ENCODE measurements at regions not wholly inside any gene's neighbourhood (a gene's known extent, or its start where the extent isn't known, plus 50 kb on each side); places are given as distances from the start of the nearest gene placed in this dataset.

GRCh38 chr2:120575966-120576365, 159.7 kb upstream of the GLI2 start:
- Mint-ChIP-seq H3K27ac (no peak overlapping the region), H3K4me1 (ENCODE audit: low read depth) (no peaks in the 10 kb centered on the region), H3K4me3 (no peak overlapping the region), H3K27me3 (peaks cover 46% of the 10 kb centered on the region), H3K36me3 (ENCODE audit: low read depth) (no peaks in the 10 kb centered on the region), H3K9me3 (no peaks in the 10 kb centered on the region)
- peaks cover 0 to 4% of the 10 kb centered on the region in 2 experiments for H3K27me3 ChIP-seq (ENCODE audit: control insufficient read depth in 1 of 2, insufficient read depth in 2 of 2, low read length in 2 of 2)
- intact Hi-C loops (cut with DNase I, micrococcal nuclease) = no loop called here
- no peaks in the 10 kb centered on the region for H3K36me3 ChIP-seq (ENCODE audit: insufficient read depth, low read length)
- no peaks in the 10 kb centered on the region for H3K4me1 ChIP-seq (ENCODE audit: insufficient read depth, low read length)
- ATAC-seq (ENCODE audit: poor library complexity) = no peak
- H3K27ac ChIP-seq (ENCODE audit: low read depth in 1 of 2, low read length in 2 of 2) = no peak overlapping the region
- no peak overlapping the region for H3K4me3 ChIP-seq (ENCODE audit: low read length)
- peaks cover 0 to 4% of the 10 kb centered on the region in 2 experiments for H3K9me3 ChIP-seq (ENCODE audit: control insufficient read depth in 1 of 2, insufficient read depth in 1 of 2, low read length in 2 of 2)
- DNase-seq = no peak
- ChIA-PET POLR2A (no interaction called here), CTCF (no interaction called here)
- TF ChIP-seq, protein P1, sequence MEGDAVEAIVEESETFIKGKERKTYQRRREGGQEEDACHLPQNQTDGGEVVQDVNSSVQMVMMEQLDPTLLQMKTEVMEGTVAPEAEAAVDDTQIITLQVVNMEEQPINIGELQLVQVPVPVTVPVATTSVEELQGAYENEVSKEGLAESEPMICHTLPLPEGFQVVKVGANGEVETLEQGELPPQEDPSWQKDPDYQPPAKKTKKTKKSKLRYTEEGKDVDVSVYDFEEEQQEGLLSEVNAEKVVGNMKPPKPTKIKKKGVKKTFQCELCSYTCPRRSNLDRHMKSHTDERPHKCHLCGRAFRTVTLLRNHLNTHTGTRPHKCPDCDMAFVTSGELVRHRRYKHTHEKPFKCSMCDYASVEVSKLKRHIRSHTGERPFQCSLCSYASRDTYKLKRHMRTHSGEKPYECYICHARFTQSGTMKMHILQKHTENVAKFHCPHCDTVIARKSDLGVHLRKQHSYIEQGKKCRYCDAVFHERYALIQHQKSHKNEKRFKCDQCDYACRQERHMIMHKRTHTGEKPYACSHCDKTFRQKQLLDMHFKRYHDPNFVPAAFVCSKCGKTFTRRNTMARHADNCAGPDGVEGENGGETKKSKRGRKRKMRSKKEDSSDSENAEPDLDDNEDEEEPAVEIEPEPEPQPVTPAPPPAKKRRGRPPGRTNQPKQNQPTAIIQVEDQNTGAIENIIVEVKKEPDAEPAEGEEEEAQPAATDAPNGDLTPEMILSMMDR (IDR thresholded peaks at IDR 0.05) = no peak

DNA sequence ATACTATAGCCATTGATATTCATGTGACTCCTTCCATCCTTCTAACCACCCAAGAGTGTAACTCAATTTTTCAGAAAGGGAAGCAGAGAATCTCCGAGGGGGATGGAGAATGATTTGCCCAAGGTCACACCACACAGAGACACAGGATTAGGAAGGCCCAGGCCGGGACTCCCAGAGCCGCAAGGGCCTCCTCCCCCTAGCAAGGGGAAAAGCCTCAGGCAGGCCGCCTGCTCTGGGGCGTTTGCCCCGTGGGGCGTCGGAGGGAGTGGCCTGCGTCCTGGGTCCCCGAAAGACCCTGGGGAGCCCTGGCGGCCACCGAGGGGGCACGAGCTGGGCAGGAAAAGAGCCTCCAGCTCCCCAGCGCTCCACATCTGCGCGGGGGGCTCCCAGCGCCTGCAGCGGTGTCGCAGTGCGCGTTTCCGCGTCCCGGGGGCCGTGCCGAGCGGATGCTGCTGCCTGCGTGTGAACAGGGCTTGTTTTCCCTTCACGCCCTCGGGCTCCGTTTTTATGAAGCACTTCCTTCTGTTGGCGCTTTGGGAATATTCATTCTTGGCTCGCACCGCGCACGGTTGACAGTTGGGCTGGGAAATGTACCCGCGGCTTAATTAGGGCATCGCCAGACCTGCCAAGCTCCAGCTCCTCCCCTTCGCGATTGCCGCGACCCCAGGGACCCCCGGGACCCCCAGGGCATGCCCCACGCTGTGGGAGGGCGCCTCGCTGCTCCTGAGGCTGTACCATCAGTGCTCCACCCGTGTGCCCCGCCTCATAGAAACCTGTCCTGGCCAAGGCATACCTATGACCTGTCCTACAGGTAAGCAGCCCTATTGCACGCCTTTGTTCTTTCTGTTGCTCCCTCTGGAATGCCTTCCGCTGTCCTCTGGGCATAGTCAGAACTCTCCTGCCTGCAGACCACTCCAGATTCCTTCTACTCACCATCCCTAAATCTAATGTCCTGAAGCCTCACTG, 158.9 kb upstream of the GLI2 start:
- peaks cover 54% of the 10 kb centered on the region for H3K27me3 Mint-ChIP-seq

GRCh38 chr2:120577721-120578295, 157.9 kb upstream of the GLI2 start:
- Histone ChIP-seq H3K36me3 (ENCODE audit: insufficient read depth, low read length) (no peaks in the 10 kb centered on the region), H3K4me1 (ENCODE audit: insufficient read depth, low read length) (no peaks in the 10 kb centered on the region), H3K9me3 (ENCODE audit: control insufficient read depth in 1 of 2, insufficient read depth in 1 of 2, low read length in 2 of 2) (peaks cover 0 to 4% of the 10 kb centered on the region in 2 experiments), H3K4me3 (ENCODE audit: low read length) (no peak overlapping the region), H3K27me3 (ENCODE audit: control insufficient read depth in 1 of 2, insufficient read depth in 2 of 2, low read length in 2 of 2) (peaks cover 0 to 4% of the 10 kb centered on the region in 2 experiments), H3K27ac (ENCODE audit: low read depth in 1 of 2, low read length in 2 of 2) (no peak overlapping the region)
- H3K4me1 Mint-ChIP-seq (ENCODE audit: low read depth) = no peaks in the 10 kb centered on the region
- no peak overlapping the region for H3K4me3 Mint-ChIP-seq
- H3K9me3 Mint-ChIP-seq = no peaks in the 10 kb centered on the region
- TF ChIP-seq, protein P1 (IDR thresholded peaks at IDR 0.05) = no peak
- POLR2A ChIA-PET = interaction anchor here (0.6 kb wide), 1 partner anchor 22 kb away, joined by 3 read pairs; no protein-coding TSS in a partner anchor
- intact Hi-C loops (cut with DNase I, micrococcal nuclease) = no loop called here
- CTCF ChIA-PET = no interaction called here
- no peak overlapping the region for H3K27ac Mint-ChIP-seq
- no peak for DNase-seq
- ATAC-seq (ENCODE audit: poor library complexity) = no peak
- peaks cover 61% of the 10 kb centered on the region for H3K27me3 Mint-ChIP-seq
- H3K36me3 Mint-ChIP-seq (ENCODE audit: low read depth) = no peaks in the 10 kb centered on the region

More for the DNA sequence above, 158.9 kb upstream of the GLI2 start:
- H3K9me3 ChIP-seq (ENCODE audit: control insufficient read depth in 1 of 2, insufficient read depth in 1 of 2, low read length in 2 of 2) = peaks cover 0 to 4% of the 10 kb centered on the region in 2 experiments
- TF ChIP-seq, protein P1 (IDR thresholded peaks at IDR 0.05) = no peak
- DNase-seq (no peak), ATAC-seq (ENCODE audit: poor library complexity) (no peak)
- Mint-ChIP-seq H3K9me3 (no peaks in the 10 kb centered on the region), H3K4me1 (ENCODE audit: low read depth) (no peaks in the 10 kb centered on the region), H3K4me3 (no peak overlapping the region), H3K36me3 (ENCODE audit: low read depth) (no peaks in the 10 kb centered on the region), H3K27ac (no peak overlapping the region)
- H3K27me3 ChIP-seq (ENCODE audit: control insufficient read depth in 1 of 2, insufficient read depth in 2 of 2, low read length in 2 of 2) = peaks cover 0 to 4% of the 10 kb centered on the region in 2 experiments
- ChIA-PET CTCF (no interaction called here), POLR2A (no interaction called here)
- H3K4me1 ChIP-seq (ENCODE audit: insufficient read depth, low read length) = no peaks in the 10 kb centered on the region
- no peak overlapping the region for H3K4me3 ChIP-seq (ENCODE audit: low read length)
- no peaks in the 10 kb centered on the region for H3K36me3 ChIP-seq (ENCODE audit: insufficient read depth, low read length)
- intact Hi-C loops (cut with DNase I, micrococcal nuclease) = no loop called here
- no peak overlapping the region for H3K27ac ChIP-seq (ENCODE audit: low read depth in 1 of 2, low read length in 2 of 2)
